ENCODE measurements at regions not wholly inside any gene's neighbourhood (a gene's known extent, or its start where the extent isn't known, plus 50 kb on each side); places are given as distances from the start of the nearest gene placed in this dataset.

DNA sequence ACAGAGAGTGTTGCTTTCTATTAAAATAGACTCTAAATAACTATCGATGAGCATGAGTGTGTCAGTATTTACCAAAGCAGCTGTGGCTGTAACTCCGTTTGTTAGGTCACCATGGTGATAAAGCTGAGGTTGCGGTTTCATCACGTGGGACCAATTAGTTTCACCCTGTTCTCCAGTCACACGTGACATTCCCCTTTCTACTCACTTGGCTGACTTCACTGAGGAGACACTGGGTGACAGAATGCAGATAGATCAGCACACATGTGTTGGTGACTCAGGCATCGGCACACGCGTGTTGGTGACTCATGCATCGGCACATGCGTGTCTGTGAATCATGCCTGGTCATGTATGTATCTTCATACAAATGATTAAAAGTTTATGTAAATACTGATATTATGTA is 285.4 kb downstream of the THBS2 start:
- peak; percentile 59 for DNase-seq (ENCODE audit: low spot score)

DNA sequence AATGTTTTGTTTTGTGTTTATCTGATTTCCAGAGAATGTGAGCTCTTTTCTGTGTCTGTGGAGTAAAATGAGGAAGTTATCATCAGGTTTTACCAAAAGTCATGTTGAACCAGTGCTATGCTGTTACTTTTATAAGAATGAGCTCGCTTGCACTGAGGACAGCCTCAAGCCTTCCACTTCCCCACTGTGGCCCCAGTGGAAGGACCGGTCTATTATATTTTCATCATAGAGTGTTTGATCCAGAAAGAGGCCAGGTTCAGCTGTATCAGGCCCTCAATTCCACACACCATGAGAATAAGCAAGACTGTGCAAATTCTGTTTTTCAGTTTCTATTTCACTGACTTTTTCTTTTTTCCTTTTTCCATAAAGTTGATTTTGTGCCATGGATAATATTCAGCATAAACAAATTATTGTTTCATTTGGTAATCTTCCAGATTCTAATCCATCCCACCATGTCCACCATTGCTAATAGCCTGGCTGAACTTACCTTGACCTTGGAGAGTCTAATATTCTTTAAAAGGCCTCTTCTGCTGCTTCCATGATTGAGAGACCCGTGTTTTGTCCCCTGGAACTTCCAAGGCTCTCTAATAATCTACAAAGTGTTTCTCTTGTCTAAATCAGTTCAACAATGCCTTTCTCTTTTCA is 286.2 kb downstream of the THBS2 start:
- no peak for DNase-seq (ENCODE audit: low spot score)

DNA sequence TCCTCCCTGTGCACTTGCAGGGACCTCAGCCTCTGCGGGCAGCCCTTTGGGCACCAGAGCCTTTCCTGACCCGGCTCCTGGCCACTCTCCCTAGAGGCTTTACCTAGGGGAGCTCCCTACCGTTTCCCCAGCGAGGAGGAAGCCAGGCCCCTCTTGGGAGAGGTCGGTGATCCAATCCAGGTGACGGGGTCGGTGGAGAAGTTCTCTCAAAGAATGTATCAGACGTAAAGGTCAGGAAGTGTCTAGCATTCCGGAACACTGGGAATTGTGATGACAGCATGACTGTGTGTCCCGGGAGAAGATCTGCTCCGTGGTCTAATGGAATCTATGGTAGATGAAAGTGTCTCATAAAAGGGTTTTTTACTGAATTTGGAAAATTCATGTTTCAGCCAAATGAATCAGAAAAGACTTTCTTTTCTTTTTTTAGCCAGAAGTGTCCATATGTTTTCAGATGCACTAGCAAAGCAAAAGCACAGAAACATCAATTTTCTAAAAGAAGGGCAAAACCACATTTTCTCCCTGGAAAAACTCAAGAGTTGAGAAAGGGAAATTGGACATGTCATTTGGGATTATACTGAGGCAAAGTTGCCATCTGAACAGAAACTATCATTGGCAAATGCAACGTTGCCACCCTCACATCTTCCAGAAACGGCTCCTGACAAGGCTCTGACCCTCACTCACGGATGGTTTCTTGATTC is 289.4 kb downstream of the THBS2 start:
- DNase-seq (ENCODE audit: low spot score), result no peak

DNA sequence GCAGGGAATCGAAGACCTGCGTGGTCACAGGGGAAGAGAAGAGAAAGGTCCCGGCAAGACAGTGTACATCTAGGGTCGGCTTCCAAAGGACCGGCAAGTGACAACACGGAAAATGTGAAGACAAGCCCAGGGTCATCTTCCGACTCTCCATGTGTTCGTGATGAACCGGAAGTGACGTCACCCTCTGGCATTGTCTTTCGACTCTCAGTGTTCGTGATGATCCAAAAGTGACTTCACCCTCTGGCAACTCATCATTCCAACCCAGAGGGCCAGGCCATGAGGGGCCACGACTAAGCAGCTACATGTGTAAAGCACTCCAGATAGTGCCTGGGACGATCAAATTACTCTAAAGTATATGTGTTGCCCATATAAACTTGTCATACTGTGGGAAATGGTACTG is 290.8 kb downstream of the THBS2 start:
- no peak for DNase-seq (ENCODE audit: low spot score)

DNA sequence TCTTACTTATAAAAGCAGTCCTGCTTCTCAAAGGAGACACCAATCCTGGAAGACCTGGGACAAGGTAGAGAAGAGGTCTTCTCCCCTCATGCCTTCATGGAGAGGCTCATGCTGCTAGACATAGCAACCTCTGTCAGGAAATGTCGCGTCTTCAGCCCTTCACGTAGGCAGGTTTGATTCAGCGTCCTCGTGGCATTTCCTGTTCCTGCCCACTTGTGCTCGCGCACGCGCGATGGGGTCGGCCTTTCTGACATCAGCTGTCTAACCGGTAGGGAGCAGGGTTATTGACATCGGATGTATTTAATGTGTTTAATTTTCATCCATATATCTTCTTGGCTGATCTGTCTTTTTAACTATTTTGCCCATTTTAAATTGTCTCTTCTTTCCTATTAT is 292.4 kb downstream of the THBS2 start:
- no peak for DNase-seq (ENCODE audit: low spot score)

DNA sequence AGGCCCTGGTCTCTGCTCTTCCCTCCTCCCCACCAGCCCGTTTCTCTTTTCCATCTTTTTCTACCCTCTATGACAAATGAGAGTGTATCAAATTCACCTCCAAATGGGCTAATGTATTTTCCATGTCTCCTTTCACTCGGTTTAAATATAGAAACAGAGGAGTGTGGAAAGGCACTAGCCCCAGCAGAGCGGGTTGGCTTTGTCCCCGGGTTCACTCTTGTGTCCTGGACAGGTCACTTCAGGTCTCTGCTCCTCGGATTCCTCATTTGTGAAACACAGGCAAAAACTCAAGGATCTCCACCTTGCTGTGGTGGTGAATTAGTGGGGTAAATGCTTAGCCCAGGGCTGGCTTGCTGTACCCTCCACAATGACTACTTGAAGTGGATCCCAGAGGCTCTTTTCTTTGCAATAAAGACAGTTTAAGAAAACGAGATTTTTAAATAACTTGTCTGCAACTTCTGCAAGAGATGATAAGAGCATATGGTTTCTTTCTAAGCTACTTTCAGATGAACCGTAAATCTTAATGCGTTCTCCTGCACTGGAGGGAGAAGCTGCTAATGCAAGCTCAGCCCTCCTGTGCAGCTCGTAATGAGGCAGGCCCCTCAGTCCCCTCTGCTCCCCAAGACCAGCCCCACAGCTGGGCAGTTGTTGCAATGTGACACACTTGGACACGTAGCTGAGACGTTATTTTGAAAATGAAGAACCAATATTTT is 292.9 kb downstream of the THBS2 start:
- DNase-seq (ENCODE audit: low spot score), result no peak

DNA sequence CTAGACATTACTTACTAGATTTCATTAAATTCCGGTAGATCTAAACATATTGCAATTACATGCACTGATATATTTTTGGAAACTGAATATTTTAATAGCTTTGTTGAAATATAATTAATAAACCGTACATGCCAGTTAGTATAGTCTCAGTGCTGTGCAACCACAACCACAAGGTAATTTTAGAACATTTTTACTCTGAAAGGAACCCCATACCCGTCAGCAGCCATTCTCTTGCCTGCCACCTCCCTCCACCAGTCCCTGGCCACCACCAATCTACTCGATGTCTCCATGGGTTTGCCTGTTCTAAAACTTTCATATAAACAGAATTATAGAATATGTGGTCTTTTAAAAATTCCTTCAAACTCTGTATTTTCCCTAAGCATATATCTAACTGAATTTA is 293.9 kb downstream of the THBS2 start:
- no peak for DNase-seq (ENCODE audit: low spot score)

DNA sequence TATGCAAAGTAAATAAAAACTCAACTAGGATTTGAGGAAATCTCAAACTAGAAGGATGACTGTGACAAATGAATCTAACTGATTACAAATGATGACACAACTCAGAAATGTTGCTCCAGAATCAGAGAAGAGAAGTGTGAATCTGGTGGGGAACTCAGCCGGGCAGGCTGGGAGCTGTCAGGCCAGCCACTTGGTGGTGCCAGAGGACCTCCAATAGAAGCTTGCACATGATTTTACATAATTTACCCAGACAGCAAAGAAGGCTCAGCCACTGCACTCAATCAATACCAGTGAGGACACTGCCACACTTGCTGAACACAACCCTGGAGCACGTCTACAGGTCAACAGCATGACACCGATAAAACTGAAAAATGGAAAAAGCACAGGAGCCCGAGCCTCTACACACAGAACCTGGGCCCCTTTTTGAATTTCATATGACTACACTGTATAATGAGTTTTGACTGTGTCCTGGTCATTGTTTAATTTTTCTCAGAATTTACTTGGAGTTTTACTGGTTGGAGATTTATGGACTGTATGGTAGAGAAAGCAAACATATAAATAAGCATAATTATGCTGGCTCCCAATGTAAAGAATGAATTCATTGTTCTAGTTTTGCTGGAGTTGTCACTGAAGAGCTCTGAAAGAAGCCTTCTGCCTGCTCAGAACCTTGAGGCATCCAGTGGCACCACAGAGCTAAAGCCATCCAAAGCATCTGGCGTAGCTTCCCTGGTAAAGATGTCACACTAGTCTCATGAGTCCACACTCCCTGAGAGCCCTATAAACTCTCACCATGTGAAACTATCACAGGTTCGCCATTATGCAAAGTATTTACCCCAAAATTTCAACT is 296.5 kb downstream of the THBS2 start:
- DNase-seq (ENCODE audit: low spot score), result peak; percentile 80

DNA sequence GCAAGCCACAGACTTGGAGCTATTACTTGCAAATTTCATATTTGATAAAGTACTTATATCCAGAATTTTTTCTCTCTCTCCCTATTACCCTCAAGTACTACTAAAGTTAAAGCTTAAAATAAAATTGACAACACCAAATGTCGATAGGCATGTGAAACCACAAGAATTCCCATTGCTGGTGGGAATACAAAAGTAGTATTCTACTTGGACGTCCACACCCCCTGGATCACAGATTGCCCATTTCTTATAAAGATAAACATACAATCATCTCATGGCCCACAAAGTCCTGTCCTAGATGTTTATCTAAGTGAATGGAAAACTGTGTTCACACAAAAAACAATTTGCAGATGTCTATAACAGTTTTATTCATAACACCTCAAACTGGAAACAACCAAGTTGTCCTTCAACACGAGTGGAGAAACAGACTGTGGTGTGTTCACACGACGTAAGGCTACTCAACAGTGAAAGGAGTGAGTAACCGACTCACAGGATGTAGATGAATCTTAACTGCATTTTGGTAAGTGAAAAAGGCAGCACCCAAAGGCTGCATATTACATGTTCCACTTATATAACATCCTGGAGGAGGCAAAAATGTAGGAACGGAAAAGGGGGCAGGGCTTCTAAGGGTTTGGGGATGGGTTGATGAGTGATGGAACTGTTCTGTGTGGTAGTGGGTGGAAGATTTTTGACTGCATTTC is 297.4 kb downstream of the THBS2 start:
- DNase-seq (ENCODE audit: low spot score), result no peak

DNA sequence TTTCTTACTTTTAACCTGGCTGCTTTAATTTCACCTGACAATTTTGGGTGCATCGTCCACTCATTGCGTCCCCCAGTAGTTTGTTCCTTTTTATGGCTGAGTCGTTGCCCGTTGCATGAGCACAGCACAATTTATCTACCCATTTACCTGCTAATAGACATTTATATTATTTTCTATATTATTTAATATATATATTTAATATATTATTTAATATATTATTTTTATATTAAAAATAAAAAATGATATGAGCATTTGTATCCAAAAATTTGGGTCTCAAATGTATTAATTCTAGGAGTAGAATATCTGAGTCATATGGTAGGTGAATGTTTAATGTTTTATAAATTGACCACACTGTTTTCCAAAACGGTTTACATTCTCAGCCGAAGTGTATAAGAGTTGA is 300.2 kb downstream of the THBS2 start:
- no peak for DNase-seq (ENCODE audit: low spot score)

DNA sequence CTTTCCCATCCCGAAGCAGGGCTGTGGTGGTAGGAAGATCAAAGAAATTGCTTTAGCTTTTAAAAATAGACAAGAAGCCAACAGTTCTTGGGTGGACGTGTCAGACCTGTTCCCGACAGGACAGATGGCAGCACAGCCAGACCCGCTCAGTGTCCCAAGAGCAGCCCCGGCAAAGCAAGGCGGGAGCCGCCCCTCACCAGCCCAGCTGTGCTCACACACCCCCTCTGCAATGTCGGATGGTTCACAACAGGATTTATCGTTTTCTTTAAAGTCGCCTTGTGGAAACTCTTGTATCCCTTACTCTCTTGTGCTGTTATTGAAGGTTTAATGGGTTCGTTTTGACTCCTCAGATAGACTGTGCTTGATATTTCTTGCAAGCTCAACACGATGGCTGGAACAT is 302.4 kb downstream of the THBS2 start:
- DNase-seq (ENCODE audit: low spot score), result no peak

DNA sequence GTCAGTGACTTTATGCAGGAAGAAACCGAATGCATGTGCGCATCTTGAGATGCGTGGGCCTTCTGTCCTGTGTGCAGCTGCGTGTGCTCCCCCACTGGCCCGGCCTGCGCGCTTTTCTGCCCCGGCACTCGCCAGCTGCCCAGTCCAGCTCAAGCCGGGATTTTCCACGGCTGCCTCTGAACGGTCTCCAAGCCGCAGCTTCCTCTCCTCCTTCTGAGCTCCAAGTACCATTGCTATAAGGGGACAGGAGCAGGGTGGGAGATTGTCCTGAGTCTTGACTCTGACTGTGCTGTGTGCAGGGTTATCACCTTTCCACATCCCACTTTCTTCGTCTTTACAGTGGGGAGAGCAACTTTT is 302.8 kb downstream of the THBS2 start:
- DNase-seq (ENCODE audit: low spot score), result no peak

DNA sequence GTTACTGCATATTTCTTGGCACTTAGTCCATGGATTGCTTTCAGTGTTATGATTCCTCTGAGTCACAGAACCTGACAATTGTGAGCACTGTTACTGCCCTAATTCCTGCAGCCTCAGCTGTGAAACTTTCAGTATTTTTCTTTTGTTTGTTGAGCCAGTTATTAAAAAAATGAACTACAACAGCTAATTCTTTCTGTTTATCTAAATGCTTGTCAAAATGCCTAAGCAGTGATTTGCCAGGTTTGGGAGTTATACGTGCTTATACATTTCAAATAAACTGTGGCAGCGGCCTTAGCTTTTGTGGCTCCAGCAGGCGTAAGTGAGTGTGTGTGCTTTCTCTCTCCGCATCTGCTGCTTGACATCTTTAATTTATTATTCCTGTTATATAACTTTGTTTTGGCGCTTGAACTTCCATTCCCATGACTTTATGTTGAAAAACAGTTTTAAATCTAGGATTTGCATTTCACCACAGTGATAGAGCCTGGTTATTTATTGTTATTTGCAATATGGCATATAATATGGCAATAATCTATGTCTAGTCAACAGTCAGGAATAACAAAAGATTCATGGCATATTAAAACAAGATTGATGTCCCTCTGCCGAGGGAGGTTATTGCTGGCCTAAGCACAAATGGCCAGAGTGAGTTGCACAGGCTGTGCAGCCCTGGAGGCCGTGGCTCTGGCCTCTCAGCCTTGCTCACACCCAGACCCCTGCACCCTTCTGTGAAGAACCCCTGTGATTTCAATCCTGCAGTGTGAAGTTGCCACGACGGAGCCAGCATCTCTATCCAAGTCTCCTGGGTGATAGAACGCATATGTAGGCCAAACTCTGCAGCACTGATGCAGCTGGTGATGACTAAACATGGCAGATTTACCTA is 303.4 kb downstream of the THBS2 start:
- no peak for DNase-seq (ENCODE audit: low spot score)

DNA sequence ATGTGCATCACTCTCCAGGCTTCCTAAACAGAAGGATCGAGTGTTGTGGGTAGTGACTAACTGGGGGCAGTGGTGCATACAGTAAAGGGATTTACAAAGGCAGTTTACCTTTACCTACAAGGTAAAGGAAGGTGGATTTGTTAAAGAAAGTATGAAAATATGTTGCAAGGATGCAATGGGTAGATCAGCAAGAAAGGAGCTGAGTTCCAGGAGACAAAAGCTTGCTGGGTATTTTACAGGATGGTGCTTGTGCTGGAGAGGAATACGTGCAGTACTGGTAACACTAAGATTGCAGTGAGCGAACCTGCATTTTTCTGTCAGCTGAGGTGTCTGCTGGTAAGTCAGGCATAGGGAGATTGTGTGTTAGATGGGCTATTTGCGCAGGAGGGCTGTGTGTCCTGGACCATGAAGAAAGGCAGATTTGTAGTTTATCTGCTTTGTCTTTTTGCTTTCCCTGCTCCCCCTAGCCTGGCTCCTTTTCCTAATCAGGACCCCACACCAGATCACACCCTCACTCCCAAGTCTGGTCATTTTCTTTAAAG is 304.6 kb downstream of the THBS2 start:
- no peak for DNase-seq (ENCODE audit: low spot score)

DNA sequence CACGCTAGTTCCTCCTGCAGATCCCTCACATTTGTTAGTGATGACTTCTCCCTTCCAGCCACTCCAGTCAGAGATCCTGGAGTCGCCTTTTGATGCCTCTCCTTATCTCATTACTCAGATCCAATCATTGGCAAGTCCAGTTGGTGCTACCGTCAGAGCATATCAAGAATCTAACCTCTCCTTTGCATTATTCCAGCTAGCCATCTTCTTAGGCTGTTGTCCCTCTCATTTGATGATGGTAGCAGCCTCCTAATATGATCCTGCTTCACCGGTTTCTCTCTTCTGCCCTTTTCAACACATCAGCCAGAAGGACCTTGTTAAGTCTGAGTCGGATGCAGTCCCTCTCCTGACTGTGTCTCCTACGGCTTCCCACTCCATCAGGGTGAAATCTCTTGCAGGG is 305.6 kb downstream of the THBS2 start:
- no peak for DNase-seq (ENCODE audit: low spot score)

DNA sequence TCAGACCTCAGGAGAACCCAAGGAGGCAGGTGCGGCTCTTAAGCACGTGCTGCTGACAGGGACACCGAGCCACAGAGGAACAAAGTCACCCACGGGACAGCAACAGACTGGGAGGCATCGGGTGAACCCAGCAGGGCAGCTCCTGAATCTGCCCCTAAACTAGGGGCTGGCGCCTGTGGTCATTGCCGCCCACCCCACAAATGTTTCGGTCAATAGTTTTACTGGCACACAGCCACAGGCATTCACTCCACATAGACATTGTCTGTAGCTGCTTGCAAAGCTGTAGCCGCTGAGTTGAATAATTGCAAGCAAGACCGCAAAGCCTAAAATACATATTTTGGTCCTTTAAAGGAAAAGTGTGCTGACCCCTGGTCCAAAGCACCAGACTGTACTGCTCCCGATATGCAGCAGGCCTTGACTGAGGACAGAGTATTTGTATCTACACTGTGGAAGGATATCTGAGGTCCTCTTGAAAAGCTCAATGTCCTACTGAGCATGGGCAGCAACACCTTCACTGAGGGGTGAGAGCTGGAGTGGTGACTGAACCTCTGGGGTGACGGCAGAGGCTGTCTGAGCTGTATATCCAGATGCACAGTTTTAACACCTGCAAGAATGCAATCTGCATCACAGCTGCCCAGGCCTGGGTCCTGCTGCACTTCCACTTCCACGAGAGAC is 310.3 kb downstream of the THBS2 start:
- no peak for DNase-seq (ENCODE audit: low spot score)

DNA sequence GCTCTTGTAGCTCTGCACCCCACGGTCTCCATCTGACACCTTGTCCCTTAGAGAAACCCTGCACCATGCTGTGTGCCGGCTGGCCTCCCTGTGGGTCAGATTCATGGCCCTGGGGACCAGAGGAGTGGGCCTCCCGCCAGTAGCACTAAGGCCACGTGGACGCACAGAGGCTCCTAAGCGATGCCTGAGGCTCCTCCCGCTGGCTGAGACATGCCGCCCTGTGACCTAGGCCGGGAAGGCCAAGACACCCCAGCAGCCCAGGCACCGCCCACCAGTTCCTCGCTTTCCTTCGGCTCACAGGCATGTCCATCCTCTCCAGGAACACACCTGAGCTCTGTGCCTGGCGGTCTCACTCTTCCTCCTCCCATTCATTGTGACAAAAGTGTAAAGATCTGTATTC is 311.0 kb downstream of the THBS2 start:
- DNase-seq (ENCODE audit: low spot score), result no peak

DNA sequence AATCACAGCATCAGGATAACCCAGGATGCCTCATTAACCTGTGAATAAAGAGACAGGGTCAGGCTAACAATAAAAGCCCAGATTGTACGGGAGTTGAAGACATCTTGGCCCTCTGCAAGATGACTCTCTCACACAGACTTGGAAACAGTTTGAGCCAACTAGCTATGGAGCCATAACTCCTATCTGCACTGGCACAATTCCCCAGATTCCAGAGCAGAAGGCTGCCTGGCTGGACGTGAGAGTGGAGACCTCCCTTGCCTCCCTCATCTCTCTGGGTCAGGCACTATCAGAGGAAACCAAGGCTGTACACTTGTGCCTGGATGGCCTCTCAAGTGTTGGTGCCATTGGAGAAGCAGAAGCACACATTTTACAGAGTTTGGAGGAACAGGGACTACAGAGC is 312.6 kb downstream of the THBS2 start:
- no peak for DNase-seq (ENCODE audit: low spot score)

DNA sequence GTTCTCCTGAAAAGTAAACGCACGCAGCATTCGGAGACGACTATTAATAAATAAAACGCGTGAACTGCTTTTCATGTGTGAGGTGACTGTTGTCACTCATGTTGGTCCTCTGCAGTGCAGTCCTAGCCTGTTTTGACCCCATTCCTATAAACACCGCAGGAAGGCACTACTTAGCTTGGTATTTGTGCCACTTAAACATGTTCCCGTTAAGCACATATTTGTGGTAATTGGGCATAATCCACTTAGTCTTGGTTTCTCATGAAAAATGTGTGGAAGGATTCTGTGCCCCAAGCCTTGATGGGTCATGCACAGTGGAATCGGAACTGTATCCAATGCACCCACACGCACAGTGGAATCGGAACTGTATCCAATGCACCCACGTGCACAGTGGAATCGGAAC is 313.9 kb downstream of the THBS2 start:
- no peak for DNase-seq (ENCODE audit: low spot score)

DNA sequence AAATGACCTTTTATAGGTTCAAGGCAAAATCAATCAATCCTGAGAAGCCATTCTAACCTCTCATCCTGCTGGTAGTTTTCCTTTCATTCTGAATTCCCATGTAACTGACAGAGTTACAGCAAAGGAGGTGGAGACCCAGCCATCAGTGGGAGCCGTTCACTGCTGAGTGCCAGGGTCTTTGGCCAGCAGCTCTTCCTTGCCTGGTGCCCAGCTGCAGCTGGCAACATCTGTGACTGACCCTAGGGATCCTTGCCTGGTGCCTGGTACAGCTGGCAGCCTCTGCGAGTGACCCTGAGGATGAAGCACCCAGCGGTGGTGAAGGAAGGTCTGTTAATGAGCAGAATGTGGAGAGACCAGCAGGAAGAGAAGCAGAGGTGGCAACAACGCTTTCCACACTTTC is 314.6 kb downstream of the THBS2 start:
- no peak for DNase-seq (ENCODE audit: low spot score)

Measured in hepatic stellate cell (primary cell).